Fibroblast of lung (primary cell): ENCODE measurements at regions not wholly inside any gene's neighbourhood (a gene's known extent, or its start where the extent isn't known, plus 50 kb on each side); places are given as distances from the start of the nearest gene placed in this dataset.

Experiments used
- DNase-seq, 2 donors: peaks; one replicate each; pipeline versions ENCODE4 v3.0.0 to v3.0.0-alpha.2; 2010; ENCODE audit warnings: low read depth in 2 of 2
- H2AFZ ChIP-seq: 2 replicates; pipeline ENCODE4 v1.5.1; 2012; ENCODE audit warnings: low read length, control low read depth, inconsistent platforms
- H3K27ac ChIP-seq: 2 replicates; pipeline ENCODE4 v1.5.1; 2011; ENCODE audit warnings: low read length, control low read depth; ENCODE audit not compliant: insufficient read depth
- H3K27me3 ChIP-seq: 2 replicates; pipeline ENCODE4 v1.5.1; 2011; ENCODE audit warnings: mild to moderate bottlenecking, low read length; ENCODE audit not compliant: control insufficient read depth, insufficient read depth
- H3K36me3 ChIP-seq: 2 replicates; pipeline ENCODE4 v1.5.1; 2011; ENCODE audit warnings: low read length; ENCODE audit not compliant: control insufficient read depth, insufficient read depth
- H3K4me1 ChIP-seq: 2 replicates; pipeline ENCODE4 v1.5.1; 2011; ENCODE audit warnings: low read length; ENCODE audit not compliant: control insufficient read depth, insufficient read depth; ENCODE audit errors: extremely low read depth
- H3K4me2 ChIP-seq: 2 replicates; pipeline ENCODE4 v1.5.1; 2011; ENCODE audit warnings: low read length, control low read depth; ENCODE audit not compliant: insufficient read depth; ENCODE audit errors: extremely low read depth
- H3K4me3 ChIP-seq, 4 experiments: fragments of 200-600 bp in 1 of 4; sonication (generic) in 1 of 4; replicated peaks in 1 of 4; 2 replicates each; pipeline ENCODE4 v1.5.1; 2011 to 2016; ENCODE audit warnings: low read length in 4 of 4, low read depth in 3 of 4, mild to moderate bottlenecking in 3 of 4, control low read depth in 2 of 4, inconsistent platforms in 1 of 4, mixed read lengths in 1 of 4; ENCODE audit not compliant: insufficient read depth in 1 of 4; ENCODE audit errors: control extremely low read depth in 1 of 4
- H3K79me2 ChIP-seq: 2 replicates; pipeline ENCODE4 v1.5.1; 2012; ENCODE audit warnings: mild to moderate bottlenecking, low read length, inconsistent platforms; ENCODE audit not compliant: control insufficient read depth, insufficient read depth
- H3K9ac ChIP-seq: 2 replicates; pipeline ENCODE4 v1.5.1; 2011; ENCODE audit warnings: mild to moderate bottlenecking, low read length, control low read depth; ENCODE audit not compliant: insufficient read depth
- H3K9me3 ChIP-seq: 2 replicates; pipeline ENCODE4 v1.5.1; 2012; ENCODE audit warnings: low read depth, low read length; ENCODE audit not compliant: control insufficient read depth, insufficient read depth
- H4K20me1 ChIP-seq: 2 replicates; pipeline ENCODE4 v1.5.1; 2011; ENCODE audit warnings: low read length; ENCODE audit not compliant: control insufficient read depth, insufficient read depth; ENCODE audit errors: extremely low read depth
- EZH2 ChIP-seq: IDR thresholded peaks from 2 replicates; pipeline ENCODE4 v1.5.1; 2012; ENCODE audit warnings: low read length, control low read depth, mild to moderate bottlenecking; ENCODE audit errors: missing control alignments
- TF ChIP-seq, protein P1 (sequence below), 2 donors: IDR thresholded peaks in 1 of 2; conservative IDR thresholded peaks in 1 of 2; 1 replicate in 1 of 2; 2 replicates in 1 of 2; pipeline ENCODE4 v1.5.1; 2011 to 2012; ENCODE audit warnings: low read length in 2 of 2, control low read depth in 1 of 2, inconsistent platforms in 1 of 2, low read depth in 1 of 2, mild to moderate bottlenecking in 1 of 2

DNA sequence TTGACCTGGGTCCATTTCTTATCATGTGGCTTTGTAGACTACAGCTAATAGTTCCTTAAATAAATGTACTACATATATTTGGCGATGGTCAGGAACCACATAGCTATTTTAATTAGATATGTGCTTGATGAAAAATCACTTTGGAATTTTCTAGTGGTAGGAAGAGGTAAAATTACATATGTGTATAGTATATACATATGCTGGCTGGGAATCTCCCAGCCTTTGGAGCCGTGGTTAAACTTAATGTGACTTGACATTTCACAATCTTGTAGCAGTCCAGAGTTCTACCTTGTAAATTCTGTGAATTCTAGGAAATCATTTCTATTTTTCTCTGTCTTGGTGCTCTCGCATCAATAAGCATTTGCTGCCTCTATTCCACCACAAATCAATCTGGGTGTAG, 565.0 kb downstream of the DMRTA1 start:
- Histone ChIP-seq H3K4me2 (no peak overlapping the region), H3K9me3 (no peaks in the 10 kb centered on the region), H4K20me1 (no peaks in the 10 kb centered on the region), H3K79me2 (no peaks in the 10 kb centered on the region), H3K27me3 (no peaks in the 10 kb centered on the region), H3K4me3 (no peak overlapping the region), H3K27ac (no peak overlapping the region), H2AFZ (no peak overlapping the region), H3K4me1 (no peaks in the 10 kb centered on the region), H3K36me3 (no peaks in the 10 kb centered on the region), H3K9ac (no peak overlapping the region)
- TF ChIP-seq, protein P1, sequence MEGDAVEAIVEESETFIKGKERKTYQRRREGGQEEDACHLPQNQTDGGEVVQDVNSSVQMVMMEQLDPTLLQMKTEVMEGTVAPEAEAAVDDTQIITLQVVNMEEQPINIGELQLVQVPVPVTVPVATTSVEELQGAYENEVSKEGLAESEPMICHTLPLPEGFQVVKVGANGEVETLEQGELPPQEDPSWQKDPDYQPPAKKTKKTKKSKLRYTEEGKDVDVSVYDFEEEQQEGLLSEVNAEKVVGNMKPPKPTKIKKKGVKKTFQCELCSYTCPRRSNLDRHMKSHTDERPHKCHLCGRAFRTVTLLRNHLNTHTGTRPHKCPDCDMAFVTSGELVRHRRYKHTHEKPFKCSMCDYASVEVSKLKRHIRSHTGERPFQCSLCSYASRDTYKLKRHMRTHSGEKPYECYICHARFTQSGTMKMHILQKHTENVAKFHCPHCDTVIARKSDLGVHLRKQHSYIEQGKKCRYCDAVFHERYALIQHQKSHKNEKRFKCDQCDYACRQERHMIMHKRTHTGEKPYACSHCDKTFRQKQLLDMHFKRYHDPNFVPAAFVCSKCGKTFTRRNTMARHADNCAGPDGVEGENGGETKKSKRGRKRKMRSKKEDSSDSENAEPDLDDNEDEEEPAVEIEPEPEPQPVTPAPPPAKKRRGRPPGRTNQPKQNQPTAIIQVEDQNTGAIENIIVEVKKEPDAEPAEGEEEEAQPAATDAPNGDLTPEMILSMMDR (conservative IDR thresholded peaks at IDR 0.05 in 1 of 2, IDR thresholded peaks at IDR 0.05 in 1 of 2; ENCODE audit: low read depth in 1 of 2, low read length in 2 of 2) = no peak
- TF ChIP-seq EZH2 = no peak
- DNase-seq = peak in 1 of 2 donors; percentile 21

GRCh38 chr9:23015557-23015956, 568.9 kb downstream of the DMRTA1 start:
- no peaks in the 10 kb centered on the region for H4K20me1 ChIP-seq
- no peak overlapping the region for H3K4me2 ChIP-seq
- no peak overlapping the region for H2AFZ ChIP-seq
- H3K27me3 ChIP-seq = no peaks in the 10 kb centered on the region
- no peak for DNase-seq
- no peaks in the 10 kb centered on the region for H3K79me2 ChIP-seq
- no peak overlapping the region for H3K9ac ChIP-seq
- H3K4me1 ChIP-seq = no peaks in the 10 kb centered on the region
- H3K36me3 ChIP-seq = no peaks in the 10 kb centered on the region
- H3K4me3 ChIP-seq = no peak overlapping the region
- TF ChIP-seq EZH2 = no peak
- TF ChIP-seq, protein P1 (conservative IDR thresholded peaks at IDR 0.05 in 1 of 2, IDR thresholded peaks at IDR 0.05 in 1 of 2; ENCODE audit: low read depth in 1 of 2, low read length in 2 of 2) = no peak
- no peak overlapping the region for H3K27ac ChIP-seq
- H3K9me3 ChIP-seq = no peaks in the 10 kb centered on the region

DNA sequence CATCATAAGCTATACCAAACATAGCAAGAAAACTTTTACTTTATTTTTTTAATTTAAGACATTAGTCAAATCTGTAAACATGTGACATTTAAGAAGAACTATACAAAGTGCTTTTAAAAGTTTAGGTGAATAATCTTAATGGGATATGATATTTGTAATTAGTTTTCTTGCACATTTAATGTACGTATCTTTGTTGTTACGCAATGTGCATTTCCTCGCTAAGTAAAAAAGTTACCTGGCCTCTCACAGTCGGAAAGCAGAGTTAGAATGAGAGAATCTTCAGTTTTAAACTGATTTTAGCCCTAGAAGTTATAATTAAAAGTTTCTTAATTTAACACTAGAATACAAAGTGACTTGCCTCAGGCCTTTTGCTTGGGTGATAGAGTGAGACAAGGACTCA, 589.8 kb downstream of the DMRTA1 start:
- H3K27me3 ChIP-seq = no peaks in the 10 kb centered on the region
- no peaks in the 10 kb centered on the region for H4K20me1 ChIP-seq
- no peak overlapping the region for H3K4me3 ChIP-seq
- no peaks in the 10 kb centered on the region for H3K9me3 ChIP-seq
- no peak overlapping the region for H2AFZ ChIP-seq
- no peak overlapping the region for H3K4me2 ChIP-seq
- no peaks in the 10 kb centered on the region for H3K79me2 ChIP-seq
- no peak for DNase-seq
- H3K4me1 ChIP-seq = no peaks in the 10 kb centered on the region
- no peak overlapping the region for H3K27ac ChIP-seq
- no peaks in the 10 kb centered on the region for H3K36me3 ChIP-seq
- TF ChIP-seq EZH2 = no peak
- TF ChIP-seq, protein P1 (conservative IDR thresholded peaks at IDR 0.05 in 1 of 2, IDR thresholded peaks at IDR 0.05 in 1 of 2; ENCODE audit: low read depth in 1 of 2, low read length in 2 of 2) = no peak
- H3K9ac ChIP-seq = no peak overlapping the region
